Tongue (tissue), 1 donor: ENCODE measurements at regions not wholly inside any gene's neighbourhood (a gene's known extent, or its start where the extent isn't known, plus 50 kb on each side); places are given as distances from the start of the nearest gene placed in this dataset.
A peak's percentile ranks its signal among the peaks of the same experiment; 100 is the strongest.
"Not testable (repeated sequence)": the region's sequence is repeated elsewhere in the genome, so short reads cannot be mapped to it uniquely, and the experiment has no call there.

Experiments
- DNase-seq: peaks from one replicate; pipeline ENCODE4 v3.0.0-alpha.2; 2015

DNA sequence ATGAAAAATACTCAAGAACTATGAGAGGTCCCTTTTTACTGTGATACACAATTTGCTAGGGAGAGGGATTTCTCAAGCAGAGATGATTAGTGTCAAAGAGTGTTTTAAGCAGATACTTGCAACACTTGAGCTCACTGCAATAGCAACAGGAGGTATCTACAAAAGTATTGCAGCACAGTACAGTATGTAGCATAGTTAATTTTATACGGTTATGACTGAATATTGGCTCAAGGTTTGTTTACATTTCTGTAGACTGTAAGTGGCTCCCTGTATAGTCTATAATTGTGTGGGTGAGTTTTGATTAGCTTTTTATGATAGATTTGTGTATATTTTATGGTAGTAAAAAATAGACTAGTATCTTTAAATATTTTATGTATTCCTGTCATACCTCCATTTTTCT is 1177.2 kb downstream of the TECRL start:
- DNase-seq: no peak

DNA sequence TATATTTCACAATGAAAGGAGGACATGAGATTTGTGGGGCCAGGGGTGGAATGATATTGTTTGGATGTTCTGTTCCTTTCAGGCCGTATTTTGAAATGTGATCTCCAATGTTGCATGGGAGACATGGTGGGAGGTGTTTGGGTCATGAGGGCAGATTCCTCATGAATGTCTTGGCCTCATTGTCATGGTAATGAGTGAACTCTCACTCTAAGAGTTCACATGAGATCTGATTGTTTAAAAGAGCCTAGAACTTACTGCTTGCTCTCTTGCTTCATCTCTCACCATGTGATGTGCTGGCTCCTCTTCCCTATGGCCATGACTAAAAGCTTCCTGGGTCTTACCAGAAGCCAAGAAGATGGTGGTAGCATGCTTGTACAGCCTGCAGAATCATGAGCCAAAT is 1183.0 kb downstream of the TECRL start:
- no peak for DNase-seq

DNA sequence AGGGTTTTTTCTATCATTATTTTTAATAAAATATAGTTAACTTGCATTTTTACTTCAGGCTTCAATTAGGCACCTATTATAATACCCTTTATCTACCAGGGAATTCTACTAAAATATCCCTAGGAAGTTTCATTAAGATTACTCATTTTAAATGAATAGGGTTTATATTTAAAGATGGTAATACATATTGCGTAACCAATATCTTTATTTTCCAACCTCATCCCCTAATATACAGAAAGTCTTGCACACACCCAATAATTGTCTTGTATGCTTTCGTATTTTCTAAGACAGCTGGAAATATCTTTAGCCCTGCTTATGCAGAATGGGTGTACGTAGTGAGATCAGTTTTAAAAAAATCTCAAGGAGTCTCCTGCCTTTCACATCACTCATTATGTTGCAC is 1186.8 kb downstream of the TECRL start:
- DNase-seq: no peak

- DNase-seq: no peak
Measured at GRCh38 chr4:63221477-63221876, 1187.8 kb downstream of the TECRL start.

DNA sequence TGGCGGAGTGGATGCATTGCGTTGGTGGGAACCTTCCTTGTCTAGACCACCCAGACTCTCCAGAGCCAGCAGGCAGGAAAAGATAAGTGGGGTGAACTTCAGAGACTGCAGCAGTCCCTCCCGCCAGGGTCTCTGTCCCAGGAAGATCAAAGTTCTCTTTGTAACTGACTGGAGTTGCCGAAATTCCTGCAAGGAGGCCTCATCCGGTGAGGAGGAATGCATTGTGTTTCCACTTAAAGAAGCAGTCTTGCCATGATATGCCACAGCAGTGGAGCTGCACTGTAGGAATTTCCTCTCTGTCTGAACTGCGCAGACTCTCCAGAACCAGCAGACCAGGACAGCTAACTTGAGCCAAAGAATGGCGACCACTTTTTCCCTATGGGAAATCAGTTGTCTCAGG is 1190.4 kb downstream of the TECRL start:
- no peak for DNase-seq

GRCh38 chr4:63214076-63214475 is 1195.2 kb downstream of the TECRL start:
- no peak for DNase-seq

GRCh38 chr4:63211776-63212479 is 1197.3 kb downstream of the TECRL start:
- no peak for DNase-seq

- no peak for DNase-seq
Measured at GRCh38 chr4:63211375-63211774, 1197.9 kb downstream of the TECRL start.

DNA sequence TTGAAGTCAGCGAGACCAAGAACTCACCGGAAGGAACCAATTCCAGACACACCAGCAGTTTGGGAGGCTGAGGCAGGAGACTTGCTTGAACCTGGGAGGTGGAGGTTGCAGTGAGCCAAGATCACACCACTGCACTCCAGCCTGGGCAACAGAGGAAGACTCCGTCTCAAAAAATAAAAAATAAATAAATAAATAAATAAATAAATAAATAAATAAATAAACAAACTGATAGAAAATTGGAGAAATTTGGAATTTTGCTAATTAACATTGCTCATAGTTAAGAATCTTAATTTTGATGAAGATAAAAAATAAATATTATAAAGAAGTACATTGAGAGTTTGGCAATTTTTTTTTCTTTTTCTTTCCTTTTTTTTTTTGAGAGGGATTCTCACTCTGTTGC is 1216.2 kb downstream of the TECRL start:
- not testable (repeated sequence) for DNase-seq

- DNase-seq: no peak
Measured at GRCh38 chr4:63171341-63171740, 1237.9 kb downstream of the TECRL start.

GRCh38 chr4:63170923-63171322 is 1238.3 kb downstream of the TECRL start:
- DNase-seq: no peak

- no peak for DNase-seq
Measured at GRCh38 chr4:63169836-63170235, 1239.4 kb downstream of the TECRL start.

GRCh38 chr4:63155561-63155960 is 1253.7 kb downstream of the TECRL start:
- DNase-seq: no peak

GRCh38 chr4:63123441-63123840 is 1285.8 kb downstream of the TECRL start:
- DNase-seq: no peak

DNA sequence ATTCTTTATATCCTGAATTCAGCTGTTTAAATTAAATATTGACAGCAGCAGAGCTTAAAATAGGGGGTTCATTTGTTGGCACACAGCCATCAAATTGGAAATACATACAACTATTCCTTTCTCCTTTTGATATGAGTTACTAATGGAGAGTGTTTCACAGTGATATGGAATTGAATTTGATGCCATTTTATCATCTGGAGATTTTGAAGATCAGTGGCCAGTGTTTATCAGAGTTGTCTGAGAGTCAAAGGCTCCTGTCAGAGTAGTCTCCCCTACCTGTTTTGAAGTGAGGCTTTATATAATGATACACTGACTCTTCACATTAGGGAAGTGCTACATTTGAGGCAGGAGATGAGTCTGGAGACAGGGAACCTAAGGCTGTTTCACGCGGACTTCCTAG is 1286.3 kb downstream of the TECRL start:
- no peak for DNase-seq

DNA sequence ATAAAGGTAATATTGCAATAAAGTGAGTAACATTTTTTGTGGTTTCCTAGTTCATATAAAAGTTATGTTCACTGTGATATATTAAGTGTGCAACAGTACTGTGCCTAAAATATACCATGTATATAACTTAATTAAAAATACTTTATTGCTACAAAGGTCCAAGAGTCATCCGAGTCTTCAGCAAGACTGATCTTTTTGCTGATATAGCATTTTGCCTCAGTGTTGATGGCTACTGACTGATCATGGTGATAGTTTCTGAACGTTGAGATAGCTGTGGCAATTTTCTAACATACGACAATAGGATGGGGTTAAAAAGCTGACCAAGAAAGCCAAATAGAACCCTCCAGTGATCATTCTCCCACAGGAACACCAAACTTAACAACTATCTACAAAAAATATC is 1302.7 kb downstream of the TECRL start:
- DNase-seq: no peak

GRCh38 chr4:63105839-63106238 is 1303.4 kb downstream of the TECRL start:
- DNase-seq: no peak

GRCh38 chr4:63090641-63091040 is 1318.6 kb downstream of the TECRL start:
- no peak for DNase-seq

DNA sequence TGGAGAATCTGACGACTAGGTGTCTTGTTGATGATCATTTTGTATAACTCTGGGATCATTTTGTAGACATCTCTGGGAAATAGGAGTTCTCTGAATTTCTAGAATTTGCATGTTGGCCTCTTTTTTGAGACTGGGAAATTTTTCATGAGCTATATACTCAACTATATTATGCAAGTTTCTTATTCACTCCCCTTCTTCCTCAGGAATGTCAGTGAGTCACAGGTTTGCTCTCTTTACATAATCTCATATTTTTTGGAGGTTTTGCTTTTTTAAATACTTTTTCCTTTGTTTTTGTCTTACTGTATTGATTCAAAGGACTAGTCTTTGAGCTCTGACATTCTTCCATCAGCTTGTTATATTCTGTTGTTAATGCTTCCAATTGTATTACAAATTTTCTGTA is 1324.2 kb downstream of the TECRL start:
- no peak for DNase-seq

DNA sequence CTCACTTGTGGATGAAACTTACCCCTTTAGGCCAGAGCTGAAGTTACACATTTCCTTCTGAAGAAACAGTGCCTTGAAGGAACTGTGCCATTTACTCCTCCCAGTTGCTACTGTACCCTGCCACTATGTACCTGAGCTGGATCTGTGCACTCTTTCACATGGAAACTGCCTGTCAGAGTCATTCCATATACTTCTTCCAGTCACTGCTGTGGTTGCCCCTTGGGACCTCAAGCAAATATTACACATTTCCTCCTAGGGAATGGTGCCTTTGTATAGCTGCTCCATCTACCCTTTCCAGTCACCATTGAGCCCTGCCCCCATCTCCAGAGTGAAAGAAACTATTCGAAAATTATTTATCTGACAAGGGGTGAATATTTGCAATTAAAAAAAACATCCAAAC is 1328.3 kb downstream of the TECRL start:
- DNase-seq: peak; percentile 2

GRCh38 chr4:63063760-63064159 is 1345.5 kb downstream of the TECRL start:
- DNase-seq: no peak

DNA sequence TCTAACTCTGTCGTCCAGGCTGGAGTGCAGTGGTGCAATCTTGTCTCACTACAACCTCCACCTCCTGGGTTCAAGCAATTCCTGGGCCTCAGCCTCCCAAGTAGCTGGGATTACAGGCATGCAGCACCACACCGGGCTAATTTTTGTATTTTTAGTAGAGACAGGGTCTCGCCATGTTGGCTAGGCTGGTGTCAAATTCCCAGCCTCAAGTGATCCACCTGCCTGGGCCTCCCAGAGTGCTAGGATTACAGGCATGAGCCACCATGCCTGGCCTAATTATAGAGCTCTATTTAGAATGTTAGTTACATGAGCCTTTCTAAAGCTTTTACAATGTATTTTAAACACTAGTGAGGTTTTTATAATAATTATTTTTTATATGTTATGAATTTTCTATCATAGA is 1346.4 kb downstream of the TECRL start:
- peak; percentile 1 for DNase-seq

DNA sequence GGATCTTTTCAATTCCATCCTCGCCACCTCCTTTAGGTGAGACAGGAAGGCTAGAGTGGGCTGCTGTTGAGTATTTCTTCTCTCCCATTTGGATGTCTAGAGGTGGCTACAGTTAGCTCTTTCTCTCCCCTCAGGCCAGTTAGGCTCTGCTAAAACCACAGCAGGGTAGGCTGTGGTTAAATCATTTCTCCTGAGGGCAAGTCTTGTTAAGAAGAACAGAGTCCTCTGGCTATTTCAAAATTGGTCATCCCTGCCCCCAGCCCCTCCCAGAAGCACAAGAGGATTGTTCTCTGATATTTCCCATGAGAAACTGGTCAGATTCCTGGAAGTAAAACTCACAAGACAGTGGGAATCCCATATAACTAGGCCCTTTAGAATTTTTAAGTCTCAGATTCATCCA is 1359.5 kb downstream of the TECRL start:
- no peak for DNase-seq

DNA sequence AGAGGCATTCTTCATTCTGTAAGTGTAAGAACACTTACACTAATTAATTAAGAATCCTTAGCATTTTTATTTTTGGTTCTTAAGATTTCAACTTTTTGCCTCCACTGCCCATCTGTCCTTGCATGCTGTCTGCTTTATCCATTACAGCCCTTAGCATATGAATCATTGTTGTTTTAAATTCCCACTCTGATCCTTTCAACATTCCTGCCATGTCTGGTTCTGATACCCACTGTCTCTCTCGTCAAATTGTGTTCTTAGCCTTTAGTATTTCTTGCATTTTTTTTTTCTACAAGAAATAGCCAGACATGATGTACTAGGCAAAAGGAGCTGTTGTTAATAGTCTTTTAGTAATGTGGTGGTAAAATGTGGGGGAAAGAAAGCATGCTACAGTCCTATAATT is 1360.0 kb downstream of the TECRL start:
- no peak for DNase-seq
